ENCODE measurements at regions not wholly inside any gene's neighbourhood (a gene's known extent, or its start where the extent isn't known, plus 50 kb on each side); places are given as distances from the start of the nearest gene placed in this dataset.
"Not testable (repeated sequence)": the region's sequence is repeated elsewhere in the genome, so short reads cannot be mapped to it uniquely, and the experiment has no call there.

- H3K36me3 ChIP-seq = no peaks in the 10 kb centered on the region
- peaks cover 0 to 24% (median 3%) of the 10 kb centered on the region in 3 donors for H3K4me1 ChIP-seq
- no peaks in the 10 kb centered on the region for H3K9me3 ChIP-seq
- WGBS, 2 donors (ENCODE audit: low coverage in 1 of 2) = 19 to 43% methylated on average over 2 to 5 of the region's 5 CpGs
- TF ChIP-seq POLR2AphosphoS5 (IDR thresholded peaks at IDR 0.05) (peak; percentile 81), POLR2A (IDR thresholded peaks at IDR 0.05) (no peak)
- H3K27ac ChIP-seq = peak overlapping the region in 1 of 4 donors; percentile 11
- H3K27me3 ChIP-seq = no peaks in the 10 kb centered on the region
- peak; percentile 34 for ATAC-seq
- no peak overlapping the region for H3K4me3 ChIP-seq
Measured at GRCh38 chr10:31664803-31665202, 263.8 kb downstream of the ARHGAP12 start.

- H3K27me3 ChIP-seq, ATAC-seq, H3K36me3 ChIP-seq, H3K4me3 ChIP-seq, H3K9me3 ChIP-seq: not testable (repeated sequence)
- Histone ChIP-seq H3K27ac (peak overlapping the region in 1 of 4 donors; percentile 11), H3K4me1 (peaks cover 0 to 17% (median 0%) of the 10 kb centered on the region in 3 donors)
- WGBS, 2 donors (ENCODE audit: low coverage in 1 of 2) = 77 to 78% methylated on average over 5 to 9 of the region's 9 CpGs
Measured at GRCh38 chr10:31664071-31664470, 264.6 kb downstream of the ARHGAP12 start.

GRCh38 chr10:31660300-31660699 lies 268.3 kb downstream of the ARHGAP12 start:
- Histone ChIP-seq H3K9me3 (no peaks in the 10 kb centered on the region), H3K36me3 (no peaks in the 10 kb centered on the region), H3K27ac (peak overlapping the region in 2 of 4 donors; percentile 5 to 32), H3K4me3 (no peak overlapping the region), H3K4me1 (peaks cover 0 to 17% (median 5%) of the 10 kb centered on the region in 3 donors), H3K27me3 (no peaks in the 10 kb centered on the region)
- 30 to 75% methylated on average over 5 to 7 of the region's 7 CpGs for WGBS, 2 donors (ENCODE audit: low coverage in 1 of 2)
- ATAC-seq = no peak
- peak; percentile 45 for TF ChIP-seq POLR2AphosphoS5 (IDR thresholded peaks at IDR 0.05)
- TF ChIP-seq CTCF (IDR thresholded peaks at IDR 0.05) = no peak
- no peak for TF ChIP-seq EP300 (IDR thresholded peaks at IDR 0.05)
- TF ChIP-seq POLR2A (IDR thresholded peaks at IDR 0.05) = no peak

- 68 to 73% methylated on average over 3 to 4 of the region's 4 CpGs for WGBS, 2 donors (ENCODE audit: low coverage in 1 of 2)
- no peaks in the 10 kb centered on the region for H3K36me3 ChIP-seq
- H3K9me3 ChIP-seq = no peaks in the 10 kb centered on the region
- H3K27ac ChIP-seq = peak overlapping the region in 2 of 4 donors; percentile 5 to 32
- no peak for TF ChIP-seq POLR2AphosphoS5 (IDR thresholded peaks at IDR 0.05)
- TF ChIP-seq POLR2A (IDR thresholded peaks at IDR 0.05) = no peak
- TF ChIP-seq CTCF (IDR thresholded peaks at IDR 0.05) = no peak
- no peak for TF ChIP-seq EP300 (IDR thresholded peaks at IDR 0.05)
- no peaks in the 10 kb centered on the region for H3K27me3 ChIP-seq
- ATAC-seq = no peak
- peaks cover 0 to 10% (median 5%) of the 10 kb centered on the region in 3 donors for H3K4me1 ChIP-seq
- no peak overlapping the region for H3K4me3 ChIP-seq
Measured at GRCh38 chr10:31659665-31660064, 269.0 kb downstream of the ARHGAP12 start.

GRCh38 chr10:31657434-31657872 lies 271.2 kb downstream of the ARHGAP12 start:
- 32 to 93% methylated on average over 2 of the region's 2 CpGs for WGBS, 2 donors (ENCODE audit: low coverage in 1 of 2)
- Histone ChIP-seq H3K27me3 (no peaks in the 10 kb centered on the region), H3K4me1 (peaks cover 0 to 9% (median 5%) of the 10 kb centered on the region in 3 donors), H3K9me3 (no peaks in the 10 kb centered on the region), H3K36me3 (no peaks in the 10 kb centered on the region), H3K4me3 (no peak overlapping the region), H3K27ac (peak overlapping the region in 3 of 4 donors; percentile 45 to 50 (median 49))
- no peak for TF ChIP-seq POLR2AphosphoS5 (IDR thresholded peaks at IDR 0.05)
- TF ChIP-seq EP300 (IDR thresholded peaks at IDR 0.05) = no peak
- ATAC-seq = peak; percentile 82

GRCh38 chr10:31656851-31657433 lies 271.7 kb downstream of the ARHGAP12 start:
- peak overlapping the region in 3 of 4 donors; percentile 45 to 50 (median 49) for H3K27ac ChIP-seq
- H3K9me3 ChIP-seq = no peaks in the 10 kb centered on the region
- H3K4me1 ChIP-seq = peaks cover 0 to 9% (median 5%) of the 10 kb centered on the region in 3 donors
- no peaks in the 10 kb centered on the region for H3K36me3 ChIP-seq
- H3K27me3 ChIP-seq = no peaks in the 10 kb centered on the region
- H3K4me3 ChIP-seq = no peak overlapping the region
- 0 to 7% methylated on average over 1 of the region's 1 CpG for WGBS, 2 donors (ENCODE audit: low coverage in 1 of 2)
- TF ChIP-seq CTCF (IDR thresholded peaks at IDR 0.05) (no peak), EP300 (IDR thresholded peaks at IDR 0.05) (no peak), POLR2A (IDR thresholded peaks at IDR 0.05) (no peak), POLR2AphosphoS5 (IDR thresholded peaks at IDR 0.05) (no peak)
- peak; percentile 59 for ATAC-seq

Data from gastroesophageal sphincter (tissue), 4 donors.